HCT116 (cell line): ENCODE measurements at regions not wholly inside any gene's neighbourhood (a gene's known extent, or its start where the extent isn't known, plus 50 kb on each side); places are given as distances from the start of the nearest gene placed in this dataset.

Experiments used
- ELF1 ChIP-seq: IDR thresholded peaks from 2 replicates; pipeline ENCODE4 v1.6.1; 2012; ENCODE audit warnings: low read depth, borderline replicate concordance
- EZH2 ChIP-seq: fragments of 200-600 bp; sonication (generic); IDR thresholded peaks from 2 replicates; pipeline ENCODE4 v1.6.1; 2017; ENCODE audit warnings: antibody characterized with exemption, mixed run types
- POLR2A ChIP-seq: IDR thresholded peaks from 2 replicates; pipeline ENCODE4 v1.7.0; 2011; ENCODE audit warnings: borderline replicate concordance; ENCODE audit not compliant: insufficient read depth, insufficient read length; ENCODE audit errors: extremely low read depth
- POLR2AphosphoS5 ChIP-seq: IDR thresholded peaks from 2 replicates; pipeline ENCODE4 v1.6.1; 2011; ENCODE audit warnings: mild to moderate bottlenecking, low read depth, low read length, moderate library complexity
- SP1 ChIP-seq: IDR thresholded peaks from 2 replicates; pipeline ENCODE4 v1.6.1; 2012; ENCODE audit warnings: low read depth

GRCh38 chr11:23778971-23779370 lies 717.9 kb upstream of the LUZP2 start:
- TF ChIP-seq ELF1 = no peak
- no peak for TF ChIP-seq EZH2
- no peak for TF ChIP-seq POLR2A
- TF ChIP-seq SP1 = no peak
- no peak for TF ChIP-seq POLR2AphosphoS5
